ENCODE measurements at regions not wholly inside any gene's neighbourhood (a gene's known extent, or its start where the extent isn't known, plus 50 kb on each side); places are given as distances from the start of the nearest gene placed in this dataset.
"Not testable (repeated sequence)": the region's sequence is repeated elsewhere in the genome, so short reads cannot be mapped to it uniquely, and the experiment has no call there.

GRCh38 chr2:200104015-200104414, 148.6 kb downstream of the MAIP1 start:
- DNase-seq: no peak

- no peak for DNase-seq
Observed at GRCh38 chr2:200107514-200108217, 152.3 kb downstream of the MAIP1 start.

DNA sequence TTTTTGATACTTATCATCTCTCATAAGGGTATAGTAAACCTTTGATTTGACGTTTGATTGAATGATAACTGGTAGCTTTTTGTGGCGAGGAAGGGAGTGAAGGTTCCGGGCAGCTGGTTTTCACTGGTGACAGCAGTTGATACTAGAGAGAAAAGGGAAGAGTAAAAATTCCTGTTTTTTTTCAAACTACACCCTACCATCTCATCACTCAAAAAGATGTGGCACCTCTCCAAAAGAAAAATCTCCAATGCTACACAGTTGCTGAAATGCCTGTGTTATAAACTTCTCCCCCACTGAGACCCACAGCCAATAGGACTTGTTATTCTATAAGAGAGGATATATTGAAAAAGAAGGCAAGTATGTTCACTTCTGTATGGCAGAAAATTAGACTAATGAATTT, 154.0 kb downstream of the MAIP1 start:
- no peak for DNase-seq

DNA sequence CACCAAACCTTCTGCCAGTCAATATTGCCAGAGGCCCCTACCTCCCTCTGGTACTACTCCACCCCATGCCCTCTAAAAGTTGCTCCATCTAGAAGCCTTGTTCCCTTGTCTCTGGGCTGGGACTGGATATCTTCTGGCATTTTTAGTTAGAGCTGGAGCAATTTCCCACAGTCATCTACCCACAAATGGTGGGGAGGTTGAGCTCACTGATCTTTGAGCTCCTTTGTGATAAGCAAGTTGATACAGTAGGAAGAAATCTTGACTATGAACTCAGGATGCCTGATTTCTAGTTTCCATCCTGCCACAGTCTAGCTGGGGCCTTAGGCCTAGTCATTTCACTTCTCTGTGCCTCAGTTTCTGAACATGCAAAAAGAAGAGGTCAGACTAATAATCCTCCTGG, 155.0 kb downstream of the MAIP1 start:
- DNase-seq: no peak

DNA sequence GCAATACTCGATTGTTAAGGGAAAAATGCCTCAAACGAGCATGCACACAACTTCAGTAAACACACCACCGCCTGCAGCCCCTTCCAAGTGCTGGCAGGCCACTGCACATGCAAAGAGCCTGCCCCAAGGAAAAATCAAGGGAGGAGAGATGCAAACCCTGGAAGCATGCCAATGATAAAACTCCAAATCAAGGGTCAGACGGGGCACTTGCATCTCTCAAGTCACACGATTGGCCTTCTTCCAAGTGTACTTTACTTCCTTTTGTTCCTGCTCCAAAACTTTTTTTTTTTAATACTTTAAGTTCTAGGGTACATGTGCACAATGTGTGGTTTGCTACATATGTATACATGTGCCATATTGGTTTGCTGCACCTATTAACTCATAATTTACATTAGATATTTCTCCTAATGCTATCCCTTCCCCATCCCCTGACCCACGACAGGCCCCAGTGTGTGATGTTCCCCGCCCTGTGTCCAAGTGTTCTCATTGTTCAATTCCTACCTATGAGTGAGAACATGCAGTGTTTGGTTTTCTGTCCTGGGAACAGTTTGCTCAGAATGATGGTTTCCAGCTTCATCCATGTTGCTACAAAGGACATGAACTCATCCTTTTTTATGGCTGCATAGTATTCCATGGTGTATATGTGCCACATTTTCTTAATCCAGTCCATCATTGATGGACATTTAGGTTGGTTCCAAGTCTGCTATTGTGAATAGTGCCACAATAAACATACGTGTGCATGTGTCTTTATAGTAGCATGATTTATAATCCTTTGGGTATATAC, 157.8 kb downstream of the MAIP1 start:
- DNase-seq: not testable (repeated sequence)

DNA sequence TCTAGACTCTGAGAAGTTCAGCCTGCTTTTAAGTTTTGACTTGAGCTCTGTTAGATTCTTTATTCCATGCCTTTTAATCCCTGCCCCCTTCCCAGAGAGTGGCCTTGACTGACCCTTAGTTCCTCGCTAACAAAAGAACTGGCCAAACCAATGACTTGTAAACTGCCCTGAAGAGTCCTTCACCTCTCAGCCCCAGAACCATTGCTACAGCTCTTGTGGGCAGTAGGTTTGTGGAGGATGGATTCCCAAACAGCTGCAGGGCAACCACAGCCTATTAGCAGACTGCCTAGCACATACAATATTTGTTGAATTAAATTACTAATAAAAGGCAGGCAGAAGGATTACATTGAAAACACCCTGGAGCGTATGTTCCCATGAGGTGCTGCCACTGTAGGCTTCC, 163.9 kb downstream of the MAIP1 start:
- no peak for DNase-seq

GRCh38 chr2:200121931-200122330, 166.5 kb downstream of the MAIP1 start:
- no peak for DNase-seq

GRCh38 chr2:200122683-200123082, 167.3 kb downstream of the MAIP1 start:
- no peak for DNase-seq

DNA sequence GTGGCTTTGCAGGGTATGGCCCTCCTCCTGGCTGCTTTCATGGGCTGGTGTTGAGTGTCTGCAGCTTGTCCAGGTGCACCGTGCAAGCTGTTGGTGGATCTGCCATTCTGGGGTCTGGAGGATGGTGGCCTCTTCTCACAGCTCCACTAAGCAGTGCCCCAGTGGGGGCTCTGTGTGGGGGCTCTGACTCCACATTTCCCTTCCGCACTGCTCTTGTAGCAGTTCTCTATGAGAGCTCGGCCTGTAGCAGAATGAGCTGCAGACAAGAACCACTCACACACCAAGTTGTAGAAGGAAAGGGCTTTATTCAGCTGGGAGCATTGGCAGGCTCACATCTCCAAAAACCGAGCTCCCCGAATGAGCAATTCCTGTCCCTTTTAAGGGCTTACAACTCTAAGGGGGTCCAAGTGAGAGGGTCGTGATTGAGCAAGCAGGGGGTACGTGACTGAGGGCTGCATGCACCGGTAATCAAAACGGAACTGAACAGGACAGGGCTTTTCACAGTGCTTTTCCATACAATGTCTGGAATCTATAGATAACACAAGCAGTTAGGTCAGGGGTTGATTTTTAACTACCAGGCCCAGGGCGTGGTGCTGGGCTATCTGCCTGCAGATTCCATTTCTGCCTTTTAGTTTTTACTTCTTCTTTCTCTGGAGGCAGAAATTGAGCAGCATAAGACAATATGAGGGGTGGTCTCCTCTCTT, 169.4 kb downstream of the MAIP1 start:
- not testable (repeated sequence) for DNase-seq

DNA sequence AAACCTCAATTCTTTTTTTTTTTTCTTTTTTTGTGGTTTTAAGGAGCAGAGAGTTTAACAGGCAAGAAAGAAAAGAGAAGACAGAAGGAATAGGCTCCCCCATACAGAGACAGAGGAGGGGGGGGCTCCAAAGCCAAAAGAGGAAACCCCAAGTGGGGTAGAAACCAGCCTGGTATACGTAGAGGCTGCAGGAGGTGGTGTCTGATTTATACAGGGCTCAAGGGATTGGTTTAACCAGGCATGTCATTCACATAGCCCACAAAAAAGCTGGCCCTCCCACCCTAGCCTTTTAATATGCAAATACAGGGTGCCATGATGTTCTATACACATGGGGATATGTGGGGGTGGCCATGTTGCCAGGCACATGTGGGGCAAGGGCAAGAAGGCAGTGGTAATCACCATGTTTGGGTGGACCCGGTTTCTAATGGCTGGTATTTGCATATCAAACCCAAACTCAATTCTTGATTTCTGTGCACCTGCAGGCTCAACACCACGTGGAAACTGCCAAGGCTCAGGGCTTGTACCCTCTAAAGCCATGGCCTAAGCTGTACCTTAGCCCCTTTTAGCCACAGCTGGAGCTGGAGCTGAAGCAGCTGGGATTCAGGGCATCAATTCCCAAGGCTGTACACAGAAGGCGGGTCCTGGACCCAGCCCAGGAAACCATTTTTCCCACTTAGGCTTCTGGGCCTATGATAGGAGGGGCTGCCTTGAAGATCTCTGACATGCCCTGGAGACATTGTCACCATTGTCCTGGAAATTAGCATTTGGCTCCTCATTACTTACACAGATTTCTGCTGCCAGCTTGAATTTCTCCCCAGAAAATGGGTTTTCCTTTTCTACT, 170.3 kb downstream of the MAIP1 start:
- DNase-seq: no peak

GRCh38 chr2:200126285-200126670, 170.9 kb downstream of the MAIP1 start:
- DNase-seq: not testable (repeated sequence)

DNA sequence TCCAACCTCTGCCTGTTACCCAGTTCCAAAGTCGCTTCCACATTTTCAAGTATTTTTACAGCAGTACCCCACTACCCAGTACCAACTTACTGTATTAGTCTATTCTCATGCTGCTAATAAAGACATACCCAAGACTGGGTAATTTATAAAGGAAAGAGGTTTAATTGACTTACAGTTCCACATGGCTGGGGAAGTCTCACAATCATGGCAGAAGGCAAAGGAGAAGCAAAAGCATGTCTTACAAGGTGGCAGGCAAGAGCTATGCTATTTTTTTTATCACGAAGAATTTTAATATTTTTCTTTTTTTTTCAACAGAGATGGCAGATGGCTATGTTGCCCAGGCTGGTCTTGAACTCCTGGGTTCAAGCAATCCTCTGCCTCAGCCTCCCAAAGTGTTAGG, 171.3 kb downstream of the MAIP1 start:
- not testable (repeated sequence) for DNase-seq

- DNase-seq: no peak
Observed at GRCh38 chr2:200127848-200128247, 172.5 kb downstream of the MAIP1 start.

GRCh38 chr2:200128296-200128695, 172.9 kb downstream of the MAIP1 start:
- DNase-seq: no peak

GRCh38 chr2:200129721-200130462, 174.5 kb downstream of the MAIP1 start:
- DNase-seq: no peak

DNA sequence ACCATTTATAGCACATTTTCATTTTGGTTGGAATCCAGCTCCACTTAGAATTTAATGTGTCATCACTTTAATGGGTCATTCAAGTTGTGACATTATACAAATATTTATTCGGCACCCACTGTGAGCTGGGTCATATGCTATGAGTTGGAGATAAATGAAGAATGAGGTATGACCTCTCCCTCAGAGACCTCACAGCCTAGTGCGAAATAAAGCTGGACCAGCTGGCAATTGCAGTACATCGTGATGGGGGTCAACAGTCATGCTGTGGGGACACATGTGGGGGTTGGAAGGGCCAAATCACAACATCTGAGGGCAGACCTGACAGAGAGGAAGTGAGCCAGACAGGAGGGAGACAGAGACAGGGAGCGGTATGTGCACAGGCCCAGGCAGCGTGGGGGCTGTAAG, 175.4 kb downstream of the MAIP1 start:
- no peak for DNase-seq

GRCh38 chr2:200131307-200131706, 175.2 kb upstream of the SPATS2L start:
- no peak for DNase-seq

GRCh38 chr2:200135082-200135481, 171.4 kb upstream of the SPATS2L start:
- no peak for DNase-seq

DNA sequence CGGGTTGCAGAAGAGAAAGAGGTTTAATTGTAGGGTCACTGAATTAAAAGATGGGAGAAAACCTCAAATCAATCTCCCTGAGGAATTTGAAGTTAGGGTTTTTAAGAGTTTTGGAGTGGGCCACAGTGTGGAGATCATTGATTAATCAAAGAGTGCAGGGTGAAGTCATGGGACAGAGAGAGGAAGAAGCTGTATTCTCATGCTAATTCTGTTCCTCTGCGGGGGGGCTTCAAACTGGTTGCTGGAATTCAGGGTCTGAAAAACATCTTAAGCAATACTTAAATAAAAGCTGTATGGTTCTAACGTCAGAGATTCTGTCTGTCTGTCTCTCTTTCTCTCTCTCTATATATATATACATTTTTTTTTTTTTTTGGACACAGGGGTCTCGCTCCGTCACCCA, 169.8 kb upstream of the SPATS2L start:
- no peak for DNase-seq

GRCh38 chr2:200137271-200137670, 169.2 kb upstream of the SPATS2L start:
- DNase-seq: no peak

DNA sequence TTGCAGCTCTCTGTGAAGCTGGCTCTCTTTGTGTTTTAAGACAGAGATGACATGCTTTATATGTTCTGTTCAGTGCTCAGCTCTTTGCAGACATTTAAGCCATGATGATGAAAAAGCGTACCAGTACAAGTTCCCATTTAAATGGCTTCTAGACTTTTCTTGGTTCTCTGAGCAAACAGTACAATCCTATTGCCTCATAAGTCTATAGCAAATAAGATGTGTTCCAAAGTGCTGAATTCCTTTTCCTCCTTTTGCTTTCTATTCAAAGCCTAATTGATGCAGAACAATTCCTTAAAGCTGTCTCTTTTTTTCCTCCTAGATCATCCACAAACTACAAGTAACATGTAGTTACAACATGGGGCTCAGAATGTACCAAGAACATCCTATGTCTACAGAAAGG, 168.8 kb upstream of the SPATS2L start:
- no peak for DNase-seq

All from COR-L47 (cell line).